ENCODE measurements at regions not wholly inside any gene's neighbourhood (a gene's known extent, or its start where the extent isn't known, plus 50 kb on each side); places are given as distances from the start of the nearest gene placed in this dataset.
"Not testable (repeated sequence)": the region's sequence is repeated elsewhere in the genome, so short reads cannot be mapped to it uniquely, and the experiment has no call there.

DNA sequence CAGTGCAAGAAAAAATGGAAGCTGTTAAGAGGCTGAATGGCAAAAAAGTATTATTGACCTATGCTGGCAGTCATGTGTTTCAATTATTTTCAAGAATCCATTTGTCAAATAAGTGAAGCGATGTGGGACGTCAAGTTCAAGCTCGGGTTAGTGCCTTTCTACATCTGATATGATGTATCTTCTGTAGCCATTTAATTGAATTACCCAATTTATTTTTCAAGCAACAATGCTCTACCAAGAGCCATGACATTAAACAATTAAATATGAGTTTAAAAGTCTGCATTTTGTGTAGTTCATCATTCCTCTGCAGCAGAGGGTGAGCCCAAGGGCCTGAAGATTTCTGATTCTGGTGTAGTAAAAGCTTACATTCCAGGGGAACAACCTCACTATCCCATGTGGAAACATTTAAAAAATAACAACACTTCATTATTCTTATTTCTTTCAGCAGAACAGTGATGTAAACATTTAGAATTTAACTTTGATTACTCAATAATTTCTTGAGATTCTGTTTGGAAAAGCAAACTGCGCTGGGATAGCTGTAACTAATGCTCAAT lies 619.7 kb upstream of the ARRDC3 start:
- no peak for DNase-seq

DNA sequence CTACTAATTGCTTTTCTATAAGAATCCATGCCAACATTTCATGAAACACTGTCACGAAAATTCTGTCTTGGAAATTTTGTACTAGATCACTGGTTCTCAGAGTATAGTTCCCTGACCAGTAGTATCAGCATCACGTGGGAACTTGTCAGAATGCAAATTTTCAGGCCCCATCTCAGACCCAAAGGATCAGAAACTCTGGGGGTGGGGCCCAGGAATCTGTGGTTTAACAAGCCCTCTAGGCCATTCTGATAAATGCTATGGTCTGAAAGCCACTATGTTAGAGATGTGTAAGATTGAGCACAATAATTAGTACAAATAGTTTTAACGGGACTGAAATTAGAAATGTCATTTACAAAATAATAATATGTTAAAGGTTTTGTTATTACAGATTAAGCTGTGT lies 615.7 kb upstream of the ARRDC3 start:
- DNase-seq = no peak

DNA sequence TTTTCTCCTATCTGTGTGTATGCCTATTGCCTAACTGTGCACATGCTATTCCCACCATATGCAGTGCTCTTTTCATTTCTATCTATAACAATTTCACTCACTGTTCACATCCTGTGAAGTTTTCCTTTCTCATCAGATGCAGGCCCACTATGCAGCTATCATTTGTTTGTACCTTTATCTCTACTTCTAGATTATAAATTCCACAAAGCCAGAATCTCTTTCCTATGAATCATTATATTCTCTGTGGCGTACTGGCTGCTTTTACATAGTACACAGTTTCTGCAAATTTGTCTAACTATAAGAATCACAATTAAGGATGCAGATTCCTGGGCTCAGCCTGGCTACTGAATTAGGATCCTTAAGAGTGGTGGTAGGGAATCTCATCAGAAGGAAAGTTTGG lies 600.8 kb upstream of the ARRDC3 start:
- no peak for DNase-seq

DNA sequence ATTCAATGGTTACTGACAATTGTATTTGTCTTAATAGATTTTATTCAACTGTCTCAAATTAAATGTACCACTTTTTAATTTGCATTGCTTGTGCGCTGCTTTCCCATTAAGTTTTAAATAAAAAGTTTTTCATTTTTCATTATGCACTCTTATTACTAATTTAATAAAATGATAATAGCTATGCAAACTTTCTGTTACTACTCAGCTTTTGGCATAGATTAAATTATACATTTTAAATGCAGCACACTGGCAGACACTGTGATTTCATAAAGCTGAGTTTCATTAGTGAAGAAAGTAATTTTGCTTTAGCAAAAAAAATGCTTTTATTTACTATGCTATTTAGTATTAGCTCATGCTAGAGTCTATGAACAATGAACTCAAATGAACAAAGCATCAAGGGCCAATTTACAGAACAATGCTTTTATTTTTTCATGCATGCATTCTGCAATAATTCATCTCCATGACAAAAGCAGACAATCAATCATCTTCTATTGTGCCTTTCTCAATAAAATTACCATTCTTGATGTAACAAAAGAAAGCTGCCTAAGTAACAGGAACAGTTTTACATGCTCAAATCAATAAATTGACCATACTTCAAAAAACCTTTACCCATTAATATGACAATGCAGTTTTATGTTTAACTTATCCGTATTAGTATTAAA lies 595.2 kb upstream of the ARRDC3 start:
- DNase-seq = no peak

DNA sequence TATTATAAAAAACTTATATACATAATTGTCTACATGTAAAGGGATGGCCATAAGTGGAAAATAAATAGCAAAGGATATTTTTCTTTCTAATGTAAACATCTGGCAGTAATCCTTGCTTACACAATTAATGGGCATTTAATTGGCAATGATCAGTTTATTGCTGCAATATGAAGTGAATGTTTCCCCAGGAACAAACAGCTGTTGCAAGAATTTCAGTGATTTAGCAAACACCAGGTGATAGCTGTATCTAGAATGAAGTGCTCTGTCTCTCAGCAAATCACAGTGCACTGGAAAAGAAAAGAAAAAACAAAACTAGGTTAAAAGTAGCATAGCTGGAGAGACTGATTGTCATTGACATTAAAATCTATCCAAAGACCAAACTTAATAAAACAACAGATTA lies 594.5 kb upstream of the ARRDC3 start:
- no peak for DNase-seq

DNA sequence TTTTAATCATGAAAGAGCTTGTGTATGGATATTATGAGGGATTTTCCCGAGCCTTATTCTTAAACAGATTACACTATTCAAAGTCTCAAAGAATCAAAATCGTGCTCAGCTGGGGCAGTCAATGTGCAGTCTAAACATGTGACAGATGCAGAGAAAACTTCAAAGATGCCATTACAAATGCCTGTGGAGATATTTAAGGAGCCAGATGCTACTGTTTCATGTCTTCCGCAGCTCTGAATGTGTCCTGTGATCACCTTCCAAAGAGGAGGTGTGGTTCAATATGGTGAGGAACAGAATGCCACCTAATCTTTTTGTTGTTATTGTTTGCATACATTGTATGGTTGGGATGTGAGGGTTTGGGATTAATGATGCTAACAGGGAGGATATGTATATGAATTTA lies 593.3 kb upstream of the ARRDC3 start:
- DNase-seq = no peak

DNA sequence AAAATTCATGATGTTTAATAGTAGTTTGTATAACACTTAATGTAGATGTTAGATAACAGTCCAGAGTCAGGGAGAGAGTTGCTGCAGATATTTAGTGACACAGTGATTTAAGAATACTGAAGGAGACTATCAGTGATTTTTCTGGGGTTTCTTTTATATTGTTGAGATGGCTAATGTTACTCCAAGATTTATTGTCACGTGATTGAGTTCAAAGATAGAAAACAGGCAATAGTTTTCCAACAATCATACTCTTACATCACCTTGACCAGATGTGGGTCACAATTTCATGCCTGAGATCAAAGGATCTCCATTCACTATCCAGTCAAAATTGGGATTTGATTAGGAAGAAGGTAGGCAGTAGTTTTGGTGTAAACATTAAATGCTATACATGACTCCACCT lies 580.0 kb upstream of the ARRDC3 start:
- no peak for DNase-seq

DNA sequence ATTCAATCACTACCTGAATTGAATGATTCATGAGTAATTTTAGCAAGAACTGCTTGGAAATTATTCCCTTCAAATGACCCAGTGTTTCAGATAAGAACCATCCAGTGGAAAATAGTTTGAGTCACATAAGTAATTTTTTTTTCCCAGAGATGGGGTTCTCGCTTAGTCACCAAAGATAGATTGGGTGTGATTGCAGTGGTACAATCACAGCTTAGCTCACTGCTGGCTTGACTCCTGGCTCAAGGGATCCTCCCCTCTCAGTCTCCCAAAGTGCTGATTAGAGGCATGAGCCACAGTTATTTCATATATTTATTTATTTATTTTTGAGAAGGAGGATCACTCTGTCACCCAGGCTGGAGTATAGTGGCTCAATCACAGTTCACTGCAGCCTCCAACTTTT lies 574.5 kb upstream of the ARRDC3 start:
- no peak for DNase-seq

DNA sequence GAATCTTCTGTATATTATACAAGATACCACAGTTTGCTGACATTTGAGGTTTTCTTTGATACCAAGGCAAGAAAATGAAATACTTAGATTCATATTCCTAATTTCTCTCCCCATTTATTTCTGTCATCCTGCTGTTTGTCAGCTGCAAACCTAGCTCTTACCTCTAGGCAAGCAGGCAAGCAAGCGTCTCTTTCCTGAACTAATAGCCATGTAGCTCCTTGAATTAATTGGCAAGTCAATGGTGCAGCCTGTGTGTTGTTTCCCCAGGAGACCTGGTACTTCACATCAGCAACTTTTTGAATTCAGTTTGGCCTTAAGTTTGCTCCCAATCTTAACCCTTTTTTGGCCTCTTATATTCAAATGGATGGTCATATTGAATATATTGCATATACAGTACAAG lies 573.6 kb upstream of the ARRDC3 start:
- no peak for DNase-seq

DNA sequence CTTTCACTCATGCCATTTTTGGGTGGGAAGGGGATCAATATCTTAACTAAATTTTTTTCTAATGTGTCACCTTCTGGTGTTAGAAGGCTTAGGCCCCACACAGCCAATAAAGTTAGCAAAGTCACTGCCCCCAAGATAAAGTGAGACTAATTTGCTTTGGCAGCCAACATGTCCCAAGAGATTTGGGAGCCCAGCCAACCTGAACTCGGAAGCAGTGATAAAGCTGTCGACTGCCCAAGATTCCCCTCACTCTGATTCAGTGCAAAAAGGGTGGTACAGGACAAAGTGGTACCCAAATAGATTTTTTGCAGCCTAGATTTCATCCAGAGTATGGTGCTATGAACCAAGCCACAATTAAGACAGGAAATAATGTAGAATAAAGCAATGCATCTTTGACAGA lies 572.5 kb upstream of the ARRDC3 start:
- no peak for DNase-seq

DNA sequence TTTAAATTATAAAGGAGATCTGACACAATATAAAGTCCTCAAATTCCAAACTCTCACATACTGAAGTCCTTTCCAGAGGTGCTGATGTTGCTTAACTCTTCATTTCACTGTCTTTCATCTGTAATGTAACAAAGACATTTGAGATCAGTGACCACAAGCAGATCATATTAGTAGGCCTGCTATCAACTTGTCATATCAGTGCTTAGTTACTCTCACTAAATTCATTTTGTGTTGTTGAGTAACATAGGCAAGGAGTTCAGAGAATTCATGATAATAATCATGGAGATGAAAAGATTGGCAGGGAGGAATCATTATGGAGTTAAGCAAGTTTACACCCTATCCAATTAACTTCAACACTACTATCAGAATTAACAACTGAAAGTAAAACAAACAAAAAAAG lies 571.0 kb upstream of the ARRDC3 start:
- DNase-seq = no peak

DNA sequence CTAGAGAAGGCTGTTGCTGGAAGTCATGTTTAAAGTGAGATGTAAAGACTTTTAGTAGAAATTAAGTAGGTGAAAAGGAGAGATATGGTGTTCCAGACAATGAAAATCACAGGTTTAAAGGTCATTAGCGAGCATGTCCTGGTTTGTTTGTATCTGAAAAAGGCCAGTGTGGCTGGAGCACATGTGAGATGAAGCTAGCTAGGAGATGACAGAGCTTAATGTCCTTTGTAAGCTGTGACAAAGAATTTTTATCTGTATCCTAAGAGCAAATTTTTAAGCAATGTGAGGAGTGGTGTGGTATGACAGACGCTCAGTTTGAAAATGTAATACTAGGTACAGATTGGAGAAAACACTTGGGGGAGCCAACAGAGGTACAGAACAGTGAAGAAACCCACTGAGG lies 567.2 kb upstream of the ARRDC3 start:
- no peak for DNase-seq

DNA sequence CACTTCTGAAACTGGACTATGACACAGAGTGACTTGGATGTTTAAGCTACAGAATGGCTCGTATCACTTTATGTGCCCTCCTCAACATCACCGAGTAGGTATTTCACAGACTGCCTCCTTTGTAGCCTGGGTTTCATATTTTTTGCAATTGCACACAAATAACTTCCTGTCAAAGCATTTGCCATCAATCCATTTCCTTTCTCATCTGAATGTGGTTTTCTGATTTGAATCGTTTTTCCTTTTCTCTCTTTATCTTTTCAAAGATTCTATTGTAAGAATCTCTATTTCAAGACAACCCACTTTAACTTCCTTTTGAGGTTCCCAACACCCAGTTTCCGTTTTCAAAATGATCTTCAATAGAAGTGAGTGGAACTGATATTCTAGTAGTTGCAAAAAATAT lies 563.8 kb upstream of the ARRDC3 start:
- DNase-seq = no peak

DNA sequence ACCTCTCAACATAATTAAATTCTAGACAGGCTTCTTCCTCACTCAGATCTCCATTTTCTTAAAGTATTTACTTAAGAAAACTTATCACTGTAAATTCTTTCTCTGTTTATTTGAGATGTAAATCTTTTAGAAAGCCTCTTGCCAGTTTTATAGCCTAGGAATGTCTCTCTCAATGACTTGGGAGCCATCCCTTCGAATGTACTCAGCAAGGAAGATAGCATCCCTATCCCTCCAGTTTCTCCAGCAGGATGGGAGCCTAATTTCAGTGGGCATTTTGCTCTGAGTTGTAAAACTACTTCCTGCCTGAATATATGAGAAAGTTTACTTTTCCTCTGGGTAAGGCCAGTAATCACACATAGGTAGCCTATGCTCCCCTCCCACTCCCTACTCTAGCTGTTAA lies 558.5 kb upstream of the ARRDC3 start:
- DNase-seq = peak; percentile 24

DNA sequence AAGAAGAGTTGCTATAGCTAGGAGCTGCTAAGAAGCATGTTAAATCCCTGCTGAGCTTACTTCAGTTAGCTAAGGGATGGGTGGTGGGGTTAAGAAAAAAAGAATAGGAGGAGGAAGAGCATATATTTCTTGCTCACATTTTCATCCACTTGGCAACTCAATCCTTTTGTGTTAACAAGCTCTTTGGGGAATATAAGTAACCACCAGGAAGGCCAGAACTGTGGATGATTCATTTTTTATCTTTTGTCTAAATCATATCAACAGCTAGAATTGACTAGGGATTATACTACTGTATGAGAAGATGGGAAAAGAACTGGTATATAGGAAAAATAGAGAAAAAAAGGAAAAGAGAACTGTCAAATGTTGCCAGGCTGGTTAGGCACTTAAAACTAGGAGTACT lies 555.3 kb upstream of the ARRDC3 start:
- DNase-seq = no peak

DNA sequence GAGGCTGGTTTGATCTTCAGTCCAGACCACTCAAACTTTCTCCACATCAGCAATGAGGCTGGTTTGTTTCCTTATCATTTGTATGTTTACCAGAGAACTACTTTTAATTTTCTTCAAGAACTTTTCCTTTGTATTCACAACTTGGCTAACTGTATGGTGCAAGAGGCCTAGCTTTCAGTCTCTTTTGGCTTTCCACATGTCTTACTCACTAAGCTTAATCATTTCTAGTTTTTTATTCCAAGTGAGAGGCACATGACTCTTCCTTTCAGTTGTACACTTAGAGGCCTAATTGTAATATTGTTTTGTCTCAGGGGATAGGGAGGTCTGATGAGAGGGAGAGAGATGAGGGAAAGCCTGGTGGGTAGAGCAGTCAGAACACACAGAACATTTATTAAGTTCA lies 554.0 kb upstream of the ARRDC3 start:
- DNase-seq = no peak

DNA sequence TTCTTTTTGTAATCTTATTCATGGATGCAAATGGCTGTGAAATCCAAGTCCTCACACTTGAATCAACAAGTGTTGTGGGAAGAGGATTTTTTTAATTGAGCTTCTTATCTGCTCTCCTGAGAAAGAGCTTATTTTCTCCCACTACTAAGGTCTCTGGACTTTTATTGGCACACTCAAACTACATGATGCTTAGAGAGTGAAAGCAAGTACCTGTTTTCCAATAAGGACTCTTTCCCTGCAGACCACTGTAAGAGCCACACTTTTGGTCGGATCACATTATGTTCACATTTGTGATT lies 546.4 kb upstream of the ARRDC3 start:
- no peak for DNase-seq

DNA sequence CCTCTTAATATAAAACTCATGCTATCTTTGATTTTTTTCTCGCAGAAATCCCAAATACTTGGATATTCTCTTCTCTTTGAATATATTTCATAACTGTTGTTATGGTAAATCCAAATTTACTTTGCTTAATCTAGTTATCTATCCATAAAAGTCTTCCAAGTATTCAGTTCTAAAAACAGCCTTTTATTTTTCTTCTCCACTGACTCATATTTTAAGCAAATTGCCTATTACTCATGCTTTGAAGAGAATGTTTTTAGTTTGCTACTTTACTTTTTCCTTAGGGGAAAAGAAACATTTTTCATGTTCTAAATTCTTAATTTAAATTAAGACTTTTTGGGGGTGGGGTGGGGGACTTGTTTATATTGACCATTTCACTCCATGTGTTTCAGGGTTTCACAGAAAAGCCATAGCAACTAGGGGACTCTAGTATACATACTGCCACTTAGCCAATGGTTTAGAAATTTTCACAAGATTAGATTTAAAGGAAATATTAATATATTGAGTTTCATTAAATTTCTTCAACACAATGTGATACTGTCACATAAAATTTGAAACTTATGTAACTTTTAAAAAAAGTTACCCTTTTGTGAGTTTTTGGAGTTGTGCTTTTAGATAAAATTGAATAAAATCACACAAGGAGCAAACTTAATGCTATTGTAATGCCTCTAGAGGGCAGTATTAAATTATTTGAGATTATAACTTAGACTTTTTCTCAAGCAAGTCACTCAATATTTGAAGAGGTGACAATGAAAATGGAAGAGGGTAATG lies 545.8 kb upstream of the ARRDC3 start:
- DNase-seq = peak; percentile 26

DNA sequence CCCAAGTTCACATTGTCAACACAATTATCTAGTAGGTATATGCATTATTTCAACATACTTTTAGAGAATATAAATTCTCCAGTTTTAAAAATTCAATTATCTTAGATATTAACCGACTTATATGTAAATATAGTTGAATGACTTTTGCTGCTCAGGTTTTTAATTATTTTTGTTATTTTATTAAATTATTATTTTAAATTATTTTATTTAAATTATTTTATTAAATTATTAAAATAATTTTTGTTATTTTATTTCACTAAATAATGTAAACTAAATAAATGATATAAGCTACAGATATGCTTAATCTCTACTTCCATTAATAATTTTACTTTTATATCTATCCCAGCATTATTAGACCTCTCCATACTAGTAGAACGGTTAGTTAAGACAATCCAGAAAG lies 544.3 kb upstream of the ARRDC3 start:
- no peak for DNase-seq

DNA sequence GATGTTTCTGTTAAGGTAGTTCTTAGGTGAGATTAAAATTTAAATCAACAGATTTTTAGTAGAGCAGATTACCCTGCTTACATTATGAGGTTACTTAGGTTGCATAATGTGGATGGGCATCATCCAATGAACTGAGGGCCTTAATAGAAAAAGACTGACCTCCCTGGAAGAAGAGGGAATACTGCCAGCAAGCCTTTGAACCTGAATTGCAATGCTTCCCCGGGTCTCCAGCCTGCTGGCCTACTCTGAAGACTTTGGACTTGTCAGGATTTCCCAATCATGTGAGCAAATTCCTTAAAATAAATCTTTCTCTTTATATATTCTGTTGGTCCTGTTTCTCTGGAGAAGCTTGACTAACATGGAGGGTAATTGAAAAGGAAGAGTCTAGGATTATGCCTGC lies 542.1 kb upstream of the ARRDC3 start:
- no peak for DNase-seq

DNA sequence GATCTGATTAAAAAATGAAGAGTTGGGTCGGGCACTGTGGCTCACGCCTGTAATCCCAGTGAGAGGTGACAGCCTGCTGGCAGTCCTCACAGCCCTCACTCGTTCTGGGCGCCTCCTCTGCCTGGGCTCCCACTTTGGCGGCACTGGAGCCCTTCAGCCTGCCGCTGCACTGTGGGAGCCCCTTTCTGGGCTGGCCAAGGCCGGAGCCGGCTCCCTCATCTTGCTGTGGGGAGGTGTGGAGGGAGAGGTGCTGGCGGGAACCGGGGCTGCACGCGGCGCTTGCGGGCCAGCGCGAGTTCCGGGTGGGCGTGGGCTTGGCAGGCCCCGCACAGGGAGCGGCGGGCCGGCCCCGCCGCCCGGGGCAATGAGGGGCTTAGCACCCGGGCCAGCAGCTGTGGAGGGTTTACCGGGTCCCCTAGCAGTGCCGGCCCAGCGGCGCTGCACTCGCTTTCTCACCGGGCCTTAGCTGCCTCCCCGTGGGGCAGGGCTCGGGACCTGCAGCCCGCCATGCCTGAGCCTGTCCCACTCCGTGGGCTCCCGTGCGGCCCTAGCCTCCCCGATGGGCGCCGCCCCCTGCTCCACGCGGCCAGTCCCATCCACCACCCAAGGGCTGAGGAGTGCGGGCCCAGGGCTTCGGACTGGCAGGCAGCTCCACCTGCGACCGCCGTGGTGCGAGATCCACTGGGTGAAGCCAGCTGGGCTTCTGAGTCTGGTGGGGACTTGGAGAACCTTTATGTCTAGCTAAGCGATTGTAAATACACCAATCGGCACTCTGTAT lies 534.1 kb upstream of the ARRDC3 start:
- not testable (repeated sequence) for DNase-seq

DNA sequence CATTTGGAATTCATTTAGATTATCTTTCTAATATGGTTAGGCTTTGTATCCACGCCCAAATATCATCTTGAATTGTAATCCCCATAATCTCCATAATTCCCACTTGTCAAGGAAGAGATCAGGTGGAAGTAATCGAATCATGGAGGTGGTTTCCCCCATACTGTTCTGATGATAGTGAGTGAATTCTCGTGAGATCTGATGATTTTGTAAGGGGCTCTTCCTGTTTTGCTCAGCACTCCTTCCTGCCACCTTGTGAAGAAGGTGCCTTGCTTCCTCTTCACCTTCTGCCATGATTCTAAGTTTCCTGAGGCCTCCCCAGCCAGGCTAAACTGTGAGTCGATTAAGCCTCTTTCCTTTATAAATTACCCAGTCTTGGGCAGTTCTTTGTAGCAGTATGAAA lies 527.5 kb upstream of the ARRDC3 start:
- no peak for DNase-seq

DNA sequence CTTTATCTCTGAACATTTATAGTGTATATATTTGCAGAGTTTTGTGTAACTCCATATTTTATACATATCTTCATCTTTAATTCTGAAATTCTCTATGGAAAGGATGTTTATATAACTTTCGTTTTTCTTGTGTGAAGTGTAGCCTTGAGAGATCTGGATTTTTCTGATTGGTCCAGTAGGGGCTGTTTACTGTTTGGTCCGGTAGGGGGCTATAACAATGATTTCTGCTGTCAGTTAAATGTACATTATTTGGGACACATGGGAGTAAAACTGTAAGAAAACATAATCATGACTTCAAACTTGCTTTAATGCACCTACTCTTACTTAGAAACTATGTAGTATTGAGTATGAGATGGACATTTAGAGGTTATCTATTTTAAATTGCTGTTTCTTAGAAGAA lies 527.1 kb upstream of the ARRDC3 start:
- DNase-seq = no peak
